ENCODE measurements at regions not wholly inside any gene's neighbourhood (a gene's known extent, or its start where the extent isn't known, plus 50 kb on each side); places are given as distances from the start of the nearest gene placed in this dataset.
"Not testable (repeated sequence)": the region's sequence is repeated elsewhere in the genome, so short reads cannot be mapped to it uniquely, and the experiment has no call there.

- no peaks in the 10 kb centered on the region for H3K27me3 ChIP-seq (ENCODE audit: control insufficient read depth, insufficient read depth, low read length)
- H3K4me3 ChIP-seq (ENCODE audit: low read length), result no peak overlapping the region
- no peaks in the 10 kb centered on the region for H3K9me3 ChIP-seq (replicated peaks; ENCODE audit: control insufficient read depth, low read depth, low read length)
- WGBS (ENCODE audit: insufficient coverage), result 83% methylated on average over 1 of the region's 3 CpGs
- no peak for DNase-seq
- H3K27ac ChIP-seq (ENCODE audit: low read length), result no peak overlapping the region
- no peaks in the 10 kb centered on the region for H3K4me1 ChIP-seq (ENCODE audit: control insufficient read depth, insufficient read depth, low read length)
- H3K36me3 ChIP-seq (ENCODE audit: control insufficient read depth, insufficient read depth, low read length), result no peaks in the 10 kb centered on the region
These were observed 531.4 kb upstream of the LMO3 start for GRCh38 chr12:17137396-17137795.

GRCh38 chr12:17134315-17134714 is 528.4 kb upstream of the LMO3 start:
- no peak overlapping the region for H3K27ac ChIP-seq (ENCODE audit: low read length)
- H3K9me3 ChIP-seq (replicated peaks; ENCODE audit: control insufficient read depth, low read depth, low read length), result no peaks in the 10 kb centered on the region
- H3K36me3 ChIP-seq (ENCODE audit: control insufficient read depth, insufficient read depth, low read length), result no peaks in the 10 kb centered on the region
- no peaks in the 10 kb centered on the region for H3K27me3 ChIP-seq (ENCODE audit: control insufficient read depth, insufficient read depth, low read length)
- DNase-seq, result no peak
- no peaks in the 10 kb centered on the region for H3K4me1 ChIP-seq (ENCODE audit: control insufficient read depth, insufficient read depth, low read length)
- no peak overlapping the region for H3K4me3 ChIP-seq (ENCODE audit: low read length)

GRCh38 chr12:17132336-17132735 is 526.4 kb upstream of the LMO3 start:
- H3K4me1 ChIP-seq (ENCODE audit: control insufficient read depth, insufficient read depth, low read length), result no peaks in the 10 kb centered on the region
- H3K4me3 ChIP-seq (ENCODE audit: low read length), result no peak overlapping the region
- no peaks in the 10 kb centered on the region for H3K27me3 ChIP-seq (ENCODE audit: control insufficient read depth, insufficient read depth, low read length)
- DNase-seq, result no peak
- 94% methylated on average over 3 of the region's 4 CpGs for WGBS (ENCODE audit: insufficient coverage)
- H3K27ac ChIP-seq (ENCODE audit: low read length), result no peak overlapping the region
- no peaks in the 10 kb centered on the region for H3K36me3 ChIP-seq (ENCODE audit: control insufficient read depth, insufficient read depth, low read length)
- H3K9me3 ChIP-seq (replicated peaks; ENCODE audit: control insufficient read depth, low read depth, low read length), result no peaks in the 10 kb centered on the region

GRCh38 chr12:17116538-17116937 is 510.6 kb upstream of the LMO3 start:
- 89% methylated on average over 3 of the region's 3 CpGs for WGBS (ENCODE audit: insufficient coverage)
- H3K4me3 ChIP-seq (ENCODE audit: low read length); H3K4me1 ChIP-seq (ENCODE audit: control insufficient read depth, insufficient read depth, low read length); H3K9me3 ChIP-seq (replicated peaks; ENCODE audit: control insufficient read depth, low read depth, low read length); DNase-seq; H3K27ac ChIP-seq (ENCODE audit: low read length); H3K27me3 ChIP-seq (ENCODE audit: control insufficient read depth, insufficient read depth, low read length); H3K36me3 ChIP-seq (ENCODE audit: control insufficient read depth, insufficient read depth, low read length): not testable (repeated sequence)

- Histone ChIP-seq H3K9me3 (replicated peaks; ENCODE audit: control insufficient read depth, low read depth, low read length) (no peaks in the 10 kb centered on the region), H3K4me1 (ENCODE audit: control insufficient read depth, insufficient read depth, low read length) (no peaks in the 10 kb centered on the region), H3K27me3 (ENCODE audit: control insufficient read depth, insufficient read depth, low read length) (no peaks in the 10 kb centered on the region)
These were observed 504.4 kb upstream of the LMO3 start for GRCh38 chr12:17110316-17110715.

GRCh38 chr12:17108877-17109541 is 503.0 kb upstream of the LMO3 start:
- H3K4me3 ChIP-seq (ENCODE audit: low read length), result no peak overlapping the region
- H3K27ac ChIP-seq (ENCODE audit: low read length), result no peak overlapping the region
- no peaks in the 10 kb centered on the region for H3K27me3 ChIP-seq (ENCODE audit: control insufficient read depth, insufficient read depth, low read length)
- WGBS (ENCODE audit: insufficient coverage), result no CpG with 5 or more reads among the region's 3 CpGs
- H3K4me1 ChIP-seq (ENCODE audit: control insufficient read depth, insufficient read depth, low read length), result no peaks in the 10 kb centered on the region
- H3K9me3 ChIP-seq (replicated peaks; ENCODE audit: control insufficient read depth, low read depth, low read length), result no peaks in the 10 kb centered on the region
- DNase-seq, result no peak
- no peaks in the 10 kb centered on the region for H3K36me3 ChIP-seq (ENCODE audit: control insufficient read depth, insufficient read depth, low read length)

More at GRCh38 chr12:17110316-17110715, 504.4 kb upstream of the LMO3 start:
- Histone ChIP-seq H3K27ac (ENCODE audit: low read length) (no peak overlapping the region), H3K4me3 (ENCODE audit: low read length) (no peak overlapping the region), H3K36me3 (ENCODE audit: control insufficient read depth, insufficient read depth, low read length) (no peaks in the 10 kb centered on the region)
- no peak for DNase-seq

- Histone ChIP-seq H3K9me3 (replicated peaks; ENCODE audit: control insufficient read depth, low read depth, low read length) (no peaks in the 10 kb centered on the region), H3K4me1 (ENCODE audit: control insufficient read depth, insufficient read depth, low read length) (no peaks in the 10 kb centered on the region), H3K27me3 (ENCODE audit: control insufficient read depth, insufficient read depth, low read length) (no peaks in the 10 kb centered on the region), H3K4me3 (ENCODE audit: low read length) (no peak overlapping the region), H3K27ac (ENCODE audit: low read length) (no peak overlapping the region), H3K36me3 (ENCODE audit: control insufficient read depth, insufficient read depth, low read length) (no peaks in the 10 kb centered on the region)
- DNase-seq, result no peak
- no CpG with 5 or more reads among the region's 2 CpGs for WGBS (ENCODE audit: insufficient coverage)
These were observed 498.8 kb upstream of the LMO3 start for GRCh38 chr12:17104801-17105200.

GRCh38 chr12:17097674-17098073 is 491.7 kb upstream of the LMO3 start:
- Histone ChIP-seq H3K36me3 (ENCODE audit: control insufficient read depth, insufficient read depth, low read length) (no peaks in the 10 kb centered on the region), H3K4me1 (ENCODE audit: control insufficient read depth, insufficient read depth, low read length) (no peaks in the 10 kb centered on the region), H3K4me3 (ENCODE audit: low read length) (no peak overlapping the region), H3K27me3 (ENCODE audit: control insufficient read depth, insufficient read depth, low read length) (no peaks in the 10 kb centered on the region), H3K27ac (ENCODE audit: low read length) (no peak overlapping the region), H3K9me3 (replicated peaks; ENCODE audit: control insufficient read depth, low read depth, low read length) (peaks cover 5% of the 10 kb centered on the region)
- WGBS (ENCODE audit: insufficient coverage), result 91% methylated on average over 8 of the region's 11 CpGs
- DNase-seq, result peak; percentile 1

GRCh38 chr12:17084831-17085230 is 478.9 kb upstream of the LMO3 start:
- H3K4me1 ChIP-seq (ENCODE audit: control insufficient read depth, insufficient read depth, low read length), result no peaks in the 10 kb centered on the region
- no peaks in the 10 kb centered on the region for H3K9me3 ChIP-seq (replicated peaks; ENCODE audit: control insufficient read depth, low read depth, low read length)
- no peak for DNase-seq
- H3K4me3 ChIP-seq (ENCODE audit: low read length), result no peak overlapping the region
- H3K36me3 ChIP-seq (ENCODE audit: control insufficient read depth, insufficient read depth, low read length), result no peaks in the 10 kb centered on the region
- H3K27me3 ChIP-seq (ENCODE audit: control insufficient read depth, insufficient read depth, low read length), result no peaks in the 10 kb centered on the region
- no peak overlapping the region for H3K27ac ChIP-seq (ENCODE audit: low read length)

GRCh38 chr12:17079251-17079909 is 473.4 kb upstream of the LMO3 start:
- H3K4me1 ChIP-seq (ENCODE audit: control insufficient read depth, insufficient read depth, low read length), result no peaks in the 10 kb centered on the region
- H3K36me3 ChIP-seq (ENCODE audit: control insufficient read depth, insufficient read depth, low read length), result no peaks in the 10 kb centered on the region
- H3K9me3 ChIP-seq (replicated peaks; ENCODE audit: control insufficient read depth, low read depth, low read length), result no peaks in the 10 kb centered on the region
- DNase-seq, result no peak
- WGBS (ENCODE audit: insufficient coverage), result no CpG with 5 or more reads among the region's 4 CpGs
- H3K4me3 ChIP-seq (ENCODE audit: low read length), result no peak overlapping the region
- no peak overlapping the region for H3K27ac ChIP-seq (ENCODE audit: low read length)
- no peaks in the 10 kb centered on the region for H3K27me3 ChIP-seq (ENCODE audit: control insufficient read depth, insufficient read depth, low read length)

- H3K4me3 ChIP-seq (ENCODE audit: low read length), result no peak overlapping the region
- no peaks in the 10 kb centered on the region for H3K4me1 ChIP-seq (ENCODE audit: control insufficient read depth, insufficient read depth, low read length)
- DNase-seq, result no peak
- H3K27me3 ChIP-seq (ENCODE audit: control insufficient read depth, insufficient read depth, low read length), result no peaks in the 10 kb centered on the region
- no peak overlapping the region for H3K27ac ChIP-seq (ENCODE audit: low read length)
- H3K36me3 ChIP-seq (ENCODE audit: control insufficient read depth, insufficient read depth, low read length), result no peaks in the 10 kb centered on the region
- no CpG with 5 or more reads among the region's 3 CpGs for WGBS (ENCODE audit: insufficient coverage)
- H3K9me3 ChIP-seq (replicated peaks; ENCODE audit: control insufficient read depth, low read depth, low read length), result no peaks in the 10 kb centered on the region
These were observed 471.6 kb upstream of the LMO3 start for GRCh38 chr12:17077594-17077993.
